SK-N-SH (cell line): ENCODE measurements at regions not wholly inside any gene's neighbourhood (a gene's known extent, or its start where the extent isn't known, plus 50 kb on each side); places are given as distances from the start of the nearest gene placed in this dataset.

Experiments
- CTCF ChIA-PET: fragments of 300-600, 350-600 bp; formaldehyde crosslinking; extraction: SDS; loops from one replicate; lab custom pipeline; 2021; lab: Yijun Ruan, JAX
- POLR2A ChIA-PET: fragments of 350-600 bp; sonication (Branson Sonifier 250); formaldehyde crosslinking; extraction: SDS; loops from one replicate; lab custom pipeline; 2020; ENCODE audit warnings: antibody characterized with exemption, inconsistent platforms; lab: Yijun Ruan, JAX
- DNase-seq: peaks from one replicate; pipeline ENCODE4 v3.0.0; 2012
- H2AFZ ChIP-seq: fragments of 200-600 bp; sonication (generic); 2 replicates; pipeline ENCODE4 v1.8.1; 2016; ENCODE audit warnings: antibody characterized with exemption, mild to moderate bottlenecking, low read depth
- H3F3A ChIP-seq: fragments of 200-600 bp; sonication (generic); replicated peaks from 2 replicates; pipeline ENCODE3; 2016; ENCODE audit warnings: antibody characterized with exemption, mild to moderate bottlenecking; ENCODE audit not compliant: insufficient read depth
- H3K27ac ChIP-seq, 2 experiments: fragments of 200-500 bp in 1 of 2; fragments of 200-600 bp in 1 of 2; sonication (Bioruptor generic) in 1 of 2; sonication (generic), shearing (Covaris generic) in 1 of 2; 2 replicates each; pipeline versions ENCODE4 v1.5.1 to v1.6.1; 2014 to 2016; ENCODE audit warnings: low read depth in 2 of 2, inconsistent platforms in 1 of 2, low read length in 1 of 2, mild to moderate bottlenecking in 1 of 2, mixed read lengths in 1 of 2
- H3K27me3 ChIP-seq: fragments of 200-600 bp; sonication (generic), shearing (Covaris generic); 2 replicates; pipeline ENCODE4 v1.6.1; 2016; ENCODE audit warnings: mixed run types; ENCODE audit not compliant: insufficient read depth
- H3K36me3 ChIP-seq, 2 experiments: fragments of 200-500 bp in 1 of 2; fragments of 200-600 bp in 1 of 2; sonication (Bioruptor generic) in 1 of 2; sonication (generic) in 1 of 2; replicated peaks in 1 of 2; 2 replicates each; pipeline versions ENCODE3 to v1.5.1; 2014 to 2016; ENCODE audit warnings: low read length in 1 of 2, mild to moderate bottlenecking in 1 of 2; ENCODE audit not compliant: insufficient read depth in 2 of 2, control insufficient read depth in 1 of 2
- H3K4me1 ChIP-seq, 2 experiments: fragments of 200-500 bp in 1 of 2; fragments of 200-600 bp in 1 of 2; sonication (Bioruptor generic) in 1 of 2; sonication (generic), shearing (Covaris generic) in 1 of 2; 2 replicates each; pipeline versions ENCODE4 v1.5.1 to v1.6.1; 2014 to 2016; ENCODE audit warnings: low read depth in 1 of 2, low read length in 1 of 2, mixed run types in 1 of 2; ENCODE audit not compliant: insufficient read depth in 2 of 2, control insufficient read depth in 1 of 2
- H3K4me2 ChIP-seq: fragments of 200-600 bp; sonication (generic), shearing (Covaris generic); 2 replicates; pipeline ENCODE4 v1.6.1; 2017; ENCODE audit warnings: mixed run types
- H3K4me3 ChIP-seq, 2 experiments: fragments of 200-500 bp in 1 of 2; fragments of 200-600 bp in 1 of 2; sonication (Bioruptor generic) in 1 of 2; sonication (generic), shearing (Covaris generic) in 1 of 2; 2 replicates each; pipeline versions ENCODE4 v1.5.1 to v1.8.1; 2014 to 2016; ENCODE audit warnings: low read depth in 2 of 2, inconsistent platforms in 1 of 2, low read length in 1 of 2, mild to moderate bottlenecking in 1 of 2, mixed read lengths in 1 of 2, moderate library complexity in 1 of 2
- H3K79me2 ChIP-seq: fragments of 200-600 bp; sonication (generic); 2 replicates; pipeline ENCODE4 v1.8.1; 2017; ENCODE audit warnings: mild to moderate bottlenecking; ENCODE audit not compliant: insufficient read depth
- H3K9ac ChIP-seq: fragments of 200-600 bp; sonication (generic); 2 replicates; pipeline ENCODE4 v1.6.1; 2017; ENCODE audit warnings: mixed run types
- H3K9me2 ChIP-seq: fragments of 200-600 bp; sonication (generic); 2 replicates; pipeline ENCODE4 v1.6.1; 2017; ENCODE audit warnings: mixed run types
- H3K9me3 ChIP-seq: fragments of 200-600 bp; sonication (generic); 2 replicates; pipeline ENCODE4 v1.6.1; 2017; ENCODE audit warnings: mixed run types, mild to moderate bottlenecking, moderate library complexity
- H4K20me1 ChIP-seq: fragments of 200-600 bp; sonication (generic); 2 replicates; pipeline ENCODE4 v1.6.1; 2017; ENCODE audit warnings: mild to moderate bottlenecking, mixed run types; ENCODE audit not compliant: insufficient read depth
- CHD2 ChIP-seq: fragments of 150-350 bp; IDR thresholded peaks from 2 replicates; pipeline ENCODE4 v1.6.1; 2018; ENCODE audit warnings: low read length; ENCODE audit not compliant: partially characterized antibody
- ELF1 ChIP-seq: IDR thresholded peaks from 2 replicates; pipeline ENCODE4 v1.4.0; 2012
- EZH2phosphoT487 ChIP-seq: fragments of 200-600 bp; sonication (generic); IDR thresholded peaks from 2 replicates; pipeline ENCODE4 v1.6.1; 2017; ENCODE audit warnings: low read depth, mixed run types, mild to moderate bottlenecking, antibody characterized with exemption, moderate library complexity, borderline replicate concordance
- FOSL2 ChIP-seq: IDR thresholded peaks from 2 replicates; pipeline ENCODE4 v1.4.0; 2012; ENCODE audit warnings: low read depth, mild to moderate bottlenecking, moderate library complexity, borderline replicate concordance
- JUND ChIP-seq: IDR thresholded peaks from 2 replicates; pipeline ENCODE4 v1.4.0; 2012
- PBX3 ChIP-seq: IDR thresholded peaks from 2 replicates; pipeline ENCODE4; 2012
- TEAD4 ChIP-seq: IDR thresholded peaks from 2 replicates; pipeline ENCODE4 v1.4.0; 2012; ENCODE audit warnings: mild to moderate bottlenecking, borderline replicate concordance; ENCODE audit not compliant: insufficient read depth
- YY1 ChIP-seq: IDR thresholded peaks from 2 replicates; pipeline ENCODE4 v1.4.0; 2012; ENCODE audit warnings: low read depth, mild to moderate bottlenecking
- ZBTB33 ChIP-seq: IDR thresholded peaks from 2 replicates; pipeline ENCODE4 v1.4.0; 2012; ENCODE audit warnings: low read depth, borderline replicate concordance
- WGBS: methylation state at CpG from one replicate; pipeline ENCODE4 v1.1.6; 2017; ENCODE audit warnings: low lambda C conversion rate; 5-methylcytosine and 5-hydroxymethylcytosine counted together
- TF ChIP-seq, protein P1 (sequence below): IDR thresholded peaks from 2 replicates; pipeline ENCODE4 v1.4.0; 2012; ENCODE audit warnings: low read depth, borderline replicate concordance

- no peak for DNase-seq
- Histone ChIP-seq H3K9me3 (no peaks in the 10 kb centered on the region), H3K9me2 (no peaks in the 10 kb centered on the region), H3K36me3 (no peaks in the 10 kb centered on the region), H3K4me2 (no peak overlapping the region), H3K79me2 (no peaks in the 10 kb centered on the region), H3K4me1 (peaks cover 7 to 14% of the 10 kb centered on the region in 2 experiments; a peak in 3 of 4 replicates), H3F3A (peaks cover 4% of the 10 kb centered on the region), H4K20me1 (no peaks in the 10 kb centered on the region), H3K9ac (no peak overlapping the region), H3K27ac (no peak overlapping the region), H2AFZ (no peak overlapping the region), H3K27me3 (no peaks in the 10 kb centered on the region), H3K4me3 (no peak overlapping the region)
- ChIA-PET CTCF (no interaction called here), POLR2A (no interaction called here)
- WGBS, result 91% methylated on average over 2 of the region's 2 CpGs
- no peak for TF ChIP-seq JUND
- no peak for TF ChIP-seq EZH2phosphoT487
Observed at GRCh38 chr10:88111294-88111693, 247.9 kb downstream of the PTEN start.

GRCh38 chr10:88113232-88113631, 249.8 kb downstream of the PTEN start:
- CTCF ChIA-PET, result interaction anchor here (0.7 to 2.9 kb wide), 10 partner anchors 22 to 440 kb away, joined by 3 to 13 read pairs (median 4); partner anchors contain the start of genes KLLN and PTEN
- no peak overlapping the region for H3K4me2 ChIP-seq
- H3K36me3 ChIP-seq, result no peaks in the 10 kb centered on the region
- no peak overlapping the region for H3K27ac ChIP-seq
- H3K9me2 ChIP-seq, result no peaks in the 10 kb centered on the region
- H4K20me1 ChIP-seq, result no peaks in the 10 kb centered on the region
- WGBS, result 100% methylated on average over 1 of the region's 1 CpG
- no peak for DNase-seq
- H3F3A ChIP-seq, result peaks cover 4% of the 10 kb centered on the region
- H3K79me2 ChIP-seq, result no peaks in the 10 kb centered on the region
- H3K9ac ChIP-seq, result no peak overlapping the region
- POLR2A ChIA-PET, result interaction anchor here (1.5 kb wide), 1 partner anchor 251 kb away, joined by 6 read pairs; no protein-coding TSS in a partner anchor
- no peak overlapping the region for H2AFZ ChIP-seq
- H3K4me1 ChIP-seq, result peaks cover 7 to 14% of the 10 kb centered on the region in 2 experiments; a peak in 3 of 4 replicates
- no peak overlapping the region for H3K4me3 ChIP-seq
- no peaks in the 10 kb centered on the region for H3K9me3 ChIP-seq
- H3K27me3 ChIP-seq, result no peaks in the 10 kb centered on the region
- TF ChIP-seq, protein P1, sequence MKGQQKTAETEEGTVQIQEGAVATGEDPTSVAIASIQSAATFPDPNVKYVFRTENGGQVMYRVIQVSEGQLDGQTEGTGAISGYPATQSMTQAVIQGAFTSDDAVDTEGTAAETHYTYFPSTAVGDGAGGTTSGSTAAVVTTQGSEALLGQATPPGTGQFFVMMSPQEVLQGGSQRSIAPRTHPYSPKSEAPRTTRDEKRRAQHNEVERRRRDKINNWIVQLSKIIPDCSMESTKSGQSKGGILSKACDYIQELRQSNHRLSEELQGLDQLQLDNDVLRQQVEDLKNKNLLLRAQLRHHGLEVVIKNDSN, result no peak
- TF ChIP-seq YY1, result no peak
- no peak for TF ChIP-seq TEAD4
- no peak for TF ChIP-seq FOSL2
- no peak for TF ChIP-seq CHD2
- TF ChIP-seq ZBTB33, result no peak
- no peak for TF ChIP-seq ELF1
- no peak for TF ChIP-seq PBX3
